ENCODE measurements at regions not wholly inside any gene's neighbourhood (a gene's known extent, or its start where the extent isn't known, plus 50 kb on each side); places are given as distances from the start of the nearest gene placed in this dataset.

DNA sequence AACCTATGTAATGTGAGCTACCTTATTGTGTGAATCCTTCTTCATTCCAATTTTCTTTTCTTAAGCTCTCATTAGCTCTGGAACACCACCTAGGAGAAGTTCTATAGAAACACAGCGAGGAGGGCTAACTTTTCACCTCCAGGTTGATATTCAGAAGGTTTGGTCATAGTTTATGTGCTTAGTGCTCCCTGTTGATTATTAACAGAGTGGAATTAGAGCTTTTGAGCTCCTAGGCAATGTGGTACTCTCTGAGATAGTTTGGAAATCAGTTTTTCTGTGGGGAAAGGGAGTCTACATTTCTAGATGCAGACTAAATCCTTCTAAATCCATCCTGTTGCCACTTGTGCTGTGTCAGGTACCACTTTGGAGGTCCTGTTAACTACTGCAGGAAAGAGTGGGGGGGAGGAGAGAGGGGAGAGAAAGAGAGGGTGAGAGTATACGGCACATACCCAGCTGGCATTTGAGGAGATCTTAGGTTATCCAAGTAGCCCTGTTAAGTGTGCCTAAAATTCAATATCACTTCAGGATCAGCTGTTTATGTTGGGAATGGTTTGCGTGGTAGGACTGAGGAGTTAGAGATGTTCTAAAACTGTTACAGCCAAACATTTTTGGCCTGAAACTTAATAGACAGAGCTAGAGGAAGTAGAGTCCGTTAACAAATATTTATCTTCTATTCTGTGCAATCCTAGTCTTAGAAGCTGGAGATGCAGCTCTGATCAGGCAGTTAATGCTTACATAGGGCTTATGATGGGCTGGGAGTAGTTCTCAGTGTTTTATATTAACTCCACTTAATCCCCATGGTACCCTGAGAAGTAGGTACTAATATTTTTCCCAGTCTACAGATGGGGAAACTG lies 117.5 kb upstream of the PROK2 start (continued):
- TF ChIP-seq EGR1 (IDR thresholded peaks at IDR 0.05; ENCODE audit: borderline replicate concordance, low read depth, low read length) = no peak
- TF ChIP-seq, protein P1, sequence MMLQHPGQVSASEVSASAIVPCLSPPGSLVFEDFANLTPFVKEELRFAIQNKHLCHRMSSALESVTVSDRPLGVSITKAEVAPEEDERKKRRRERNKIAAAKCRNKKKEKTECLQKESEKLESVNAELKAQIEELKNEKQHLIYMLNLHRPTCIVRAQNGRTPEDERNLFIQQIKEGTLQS (IDR thresholded peaks at IDR 0.05; ENCODE audit: insufficient read depth, low read depth, low read length) = no peak
- TF ChIP-seq, protein P2, sequence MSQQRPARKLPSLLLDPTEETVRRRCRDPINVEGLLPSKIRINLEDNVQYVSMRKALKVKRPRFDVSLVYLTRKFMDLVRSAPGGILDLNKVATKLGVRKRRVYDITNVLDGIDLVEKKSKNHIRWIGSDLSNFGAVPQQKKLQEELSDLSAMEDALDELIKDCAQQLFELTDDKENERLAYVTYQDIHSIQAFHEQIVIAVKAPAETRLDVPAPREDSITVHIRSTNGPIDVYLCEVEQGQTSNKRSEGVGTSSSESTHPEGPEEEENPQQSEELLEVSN (IDR thresholded peaks at IDR 0.05) = no peak
- TF ChIP-seq, protein P3, sequence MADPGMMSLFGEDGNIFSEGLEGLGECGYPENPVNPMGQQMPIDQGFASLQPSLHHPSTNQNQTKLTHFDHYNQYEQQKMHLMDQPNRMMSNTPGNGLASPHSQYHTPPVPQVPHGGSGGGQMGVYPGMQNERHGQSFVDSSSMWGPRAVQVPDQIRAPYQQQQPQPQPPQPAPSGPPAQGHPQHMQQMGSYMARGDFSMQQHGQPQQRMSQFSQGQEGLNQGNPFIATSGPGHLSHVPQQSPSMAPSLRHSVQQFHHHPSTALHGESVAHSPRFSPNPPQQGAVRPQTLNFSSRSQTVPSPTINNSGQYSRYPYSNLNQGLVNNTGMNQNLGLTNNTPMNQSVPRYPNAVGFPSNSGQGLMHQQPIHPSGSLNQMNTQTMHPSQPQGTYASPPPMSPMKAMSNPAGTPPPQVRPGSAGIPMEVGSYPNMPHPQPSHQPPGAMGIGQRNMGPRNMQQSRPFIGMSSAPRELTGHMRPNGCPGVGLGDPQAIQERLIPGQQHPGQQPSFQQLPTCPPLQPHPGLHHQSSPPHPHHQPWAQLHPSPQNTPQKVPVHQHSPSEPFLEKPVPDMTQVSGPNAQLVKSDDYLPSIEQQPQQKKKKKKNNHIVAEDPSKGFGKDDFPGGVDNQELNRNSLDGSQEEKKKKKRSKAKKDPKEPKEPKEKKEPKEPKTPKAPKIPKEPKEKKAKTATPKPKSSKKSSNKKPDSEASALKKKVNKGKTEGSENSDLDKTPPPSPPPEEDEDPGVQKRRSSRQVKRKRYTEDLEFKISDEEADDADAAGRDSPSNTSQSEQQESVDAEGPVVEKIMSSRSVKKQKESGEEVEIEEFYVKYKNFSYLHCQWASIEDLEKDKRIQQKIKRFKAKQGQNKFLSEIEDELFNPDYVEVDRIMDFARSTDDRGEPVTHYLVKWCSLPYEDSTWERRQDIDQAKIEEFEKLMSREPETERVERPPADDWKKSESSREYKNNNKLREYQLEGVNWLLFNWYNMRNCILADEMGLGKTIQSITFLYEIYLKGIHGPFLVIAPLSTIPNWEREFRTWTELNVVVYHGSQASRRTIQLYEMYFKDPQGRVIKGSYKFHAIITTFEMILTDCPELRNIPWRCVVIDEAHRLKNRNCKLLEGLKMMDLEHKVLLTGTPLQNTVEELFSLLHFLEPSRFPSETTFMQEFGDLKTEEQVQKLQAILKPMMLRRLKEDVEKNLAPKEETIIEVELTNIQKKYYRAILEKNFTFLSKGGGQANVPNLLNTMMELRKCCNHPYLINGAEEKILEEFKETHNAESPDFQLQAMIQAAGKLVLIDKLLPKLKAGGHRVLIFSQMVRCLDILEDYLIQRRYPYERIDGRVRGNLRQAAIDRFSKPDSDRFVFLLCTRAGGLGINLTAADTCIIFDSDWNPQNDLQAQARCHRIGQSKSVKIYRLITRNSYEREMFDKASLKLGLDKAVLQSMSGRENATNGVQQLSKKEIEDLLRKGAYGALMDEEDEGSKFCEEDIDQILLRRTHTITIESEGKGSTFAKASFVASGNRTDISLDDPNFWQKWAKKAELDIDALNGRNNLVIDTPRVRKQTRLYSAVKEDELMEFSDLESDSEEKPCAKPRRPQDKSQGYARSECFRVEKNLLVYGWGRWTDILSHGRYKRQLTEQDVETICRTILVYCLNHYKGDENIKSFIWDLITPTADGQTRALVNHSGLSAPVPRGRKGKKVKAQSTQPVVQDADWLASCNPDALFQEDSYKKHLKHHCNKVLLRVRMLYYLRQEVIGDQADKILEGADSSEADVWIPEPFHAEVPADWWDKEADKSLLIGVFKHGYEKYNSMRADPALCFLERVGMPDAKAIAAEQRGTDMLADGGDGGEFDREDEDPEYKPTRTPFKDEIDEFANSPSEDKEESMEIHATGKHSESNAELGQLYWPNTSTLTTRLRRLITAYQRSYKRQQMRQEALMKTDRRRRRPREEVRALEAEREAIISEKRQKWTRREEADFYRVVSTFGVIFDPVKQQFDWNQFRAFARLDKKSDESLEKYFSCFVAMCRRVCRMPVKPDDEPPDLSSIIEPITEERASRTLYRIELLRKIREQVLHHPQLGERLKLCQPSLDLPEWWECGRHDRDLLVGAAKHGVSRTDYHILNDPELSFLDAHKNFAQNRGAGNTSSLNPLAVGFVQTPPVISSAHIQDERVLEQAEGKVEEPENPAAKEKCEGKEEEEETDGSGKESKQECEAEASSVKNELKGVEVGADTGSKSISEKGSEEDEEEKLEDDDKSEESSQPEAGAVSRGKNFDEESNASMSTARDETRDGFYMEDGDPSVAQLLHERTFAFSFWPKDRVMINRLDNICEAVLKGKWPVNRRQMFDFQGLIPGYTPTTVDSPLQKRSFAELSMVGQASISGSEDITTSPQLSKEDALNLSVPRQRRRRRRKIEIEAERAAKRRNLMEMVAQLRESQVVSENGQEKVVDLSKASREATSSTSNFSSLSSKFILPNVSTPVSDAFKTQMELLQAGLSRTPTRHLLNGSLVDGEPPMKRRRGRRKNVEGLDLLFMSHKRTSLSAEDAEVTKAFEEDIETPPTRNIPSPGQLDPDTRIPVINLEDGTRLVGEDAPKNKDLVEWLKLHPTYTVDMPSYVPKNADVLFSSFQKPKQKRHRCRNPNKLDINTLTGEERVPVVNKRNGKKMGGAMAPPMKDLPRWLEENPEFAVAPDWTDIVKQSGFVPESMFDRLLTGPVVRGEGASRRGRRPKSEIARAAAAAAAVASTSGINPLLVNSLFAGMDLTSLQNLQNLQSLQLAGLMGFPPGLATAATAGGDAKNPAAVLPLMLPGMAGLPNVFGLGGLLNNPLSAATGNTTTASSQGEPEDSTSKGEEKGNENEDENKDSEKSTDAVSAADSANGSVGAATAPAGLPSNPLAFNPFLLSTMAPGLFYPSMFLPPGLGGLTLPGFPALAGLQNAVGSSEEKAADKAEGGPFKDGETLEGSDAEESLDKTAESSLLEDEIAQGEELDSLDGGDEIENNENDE (IDR thresholded peaks at IDR 0.05; ENCODE audit: insufficient replicate concordance, low read length) = no peak
- no peak for TF ChIP-seq RNF2 (IDR thresholded peaks at IDR 0.05; ENCODE audit: borderline replicate concordance, low read depth, low read length, missing control alignments, poor library complexity, severe bottlenecking)
- no peak for TF ChIP-seq SAP30 (IDR thresholded peaks at IDR 0.05; ENCODE audit: insufficient read depth, insufficient replicate concordance, low read length)

Data from H1 (cell line).